ENCODE measurements at regions not wholly inside any gene's neighbourhood (a gene's known extent, or its start where the extent isn't known, plus 50 kb on each side); places are given as distances from the start of the nearest gene placed in this dataset. TPM values are rescaled to one million over a fixed set of nuclear protein-coding genes. Genes with fewer than 3 reads are reported as not detected.
"Not testable (repeated sequence)": the region's sequence is repeated elsewhere in the genome, so short reads cannot be mapped to it uniquely, and the experiment has no call there.

DNA sequence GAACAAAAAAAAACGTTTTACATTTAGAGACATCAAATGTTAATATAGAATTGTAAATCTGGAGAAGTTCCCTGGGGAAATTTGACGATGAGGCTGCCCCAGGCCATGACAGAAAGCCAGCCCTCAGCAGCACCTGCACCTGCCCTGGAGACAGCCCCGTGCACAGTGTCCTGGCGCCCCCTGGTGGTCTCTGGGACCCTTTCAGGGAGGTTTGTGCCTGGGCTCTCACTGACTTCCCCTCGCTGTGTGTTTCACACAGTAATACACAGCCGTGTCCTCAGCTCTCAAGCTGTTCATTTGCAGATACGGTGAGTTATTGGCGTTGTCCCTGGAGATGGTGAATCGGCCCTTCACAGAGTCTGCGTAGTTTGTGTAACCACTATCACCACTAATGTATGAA, 385.1 kb downstream of the TP53TG3F start:
- H3K4me1 Mint-ChIP-seq; H3K27ac Mint-ChIP-seq; ATAC-seq (ENCODE audit: low read depth); H3K27me3 ChIP-seq (replicated peaks in 1 of 4; ENCODE audit: control extremely low read depth in 1 of 4, control insufficient read depth in 3 of 4, insufficient read depth in 4 of 4, low read length in 3 of 4); H3K4me3 Mint-ChIP-seq; POLR2A ChIA-PET; H3K4me1 ChIP-seq (ENCODE audit: control insufficient read depth in 2 of 2, insufficient read depth in 2 of 2, low read length in 2 of 2); H3K27me3 Mint-ChIP-seq; H3K36me3 ChIP-seq (replicated peaks in 1 of 2; ENCODE audit: control extremely low read depth in 1 of 2, control insufficient read depth in 1 of 2, extremely low read depth in 1 of 2, insufficient read depth in 2 of 2, low read length in 1 of 2); H2AFZ ChIP-seq (ENCODE audit: insufficient read depth, low read depth, low read length, poor library complexity, severe bottlenecking); H3K9me3 ChIP-seq (ENCODE audit: control extremely low read depth in 1 of 3, control insufficient read depth in 2 of 3, insufficient read depth in 1 of 3, low read length in 2 of 3); intact Hi-C loops (cut with micrococcal nuclease); H3K9me3 Mint-ChIP-seq (ENCODE audit: insufficient read depth); H3K27ac ChIP-seq (ENCODE audit: low read length in 2 of 2); H3K4me3 ChIP-seq (ENCODE audit: control extremely low read depth in 1 of 5, extremely low read depth in 1 of 5, insufficient read depth in 1 of 5, low read depth in 2 of 5, low read length in 4 of 5); H4K20me1 ChIP-seq (ENCODE audit: control insufficient read depth, insufficient read depth, low read length, poor library complexity, severe bottlenecking); H3K4me2 ChIP-seq (replicated peaks; ENCODE audit: low read depth, low read length, poor library complexity, severe bottlenecking); H3K79me2 ChIP-seq (ENCODE audit: control insufficient read depth, insufficient read depth, low read length); H3K9ac ChIP-seq (ENCODE audit: low read length); CTCF ChIA-PET: not testable (repeated sequence)
- WGBS (ENCODE audit: insufficient coverage), result no CpG with 5 or more reads among the region's 10 CpGs
- peak; percentile 36 for DNase-seq

Small RNA genes in the stretch of these regions (small RNA-seq; reads per million reads assigned to genes)
- gene AC136428.2 (ENCODE audit: insufficient read length, low read depth, low replicate concordance) (not detected), gene ENPP7P13 (ENCODE audit: insufficient read length, low read depth, low replicate concordance) (not detected)

Data from B cell (primary cell).